22Rv1 (cell line): ENCODE measurements at regions not wholly inside any gene's neighbourhood (a gene's known extent, or its start where the extent isn't known, plus 50 kb on each side); places are given as distances from the start of the nearest gene placed in this dataset.

ENCODE experiments used
- ZFX ChIP-seq: fragments of 450-650 bp; IDR thresholded peaks from 2 replicates; pipeline ENCODE4 v1.6.1; 2017; ENCODE audit warnings: antibody characterized with exemption, borderline replicate concordance
- TF ChIP-seq, protein P1 (sequence below): fragments of 450-650 bp; IDR thresholded peaks from 2 replicates; pipeline ENCODE4 v1.5.1; 2017; ENCODE audit warnings: mild to moderate bottlenecking

GRCh38 chr1:239575113-239575512, 188.7 kb downstream of the CHRM3 start:
- TF ChIP-seq, protein P1, sequence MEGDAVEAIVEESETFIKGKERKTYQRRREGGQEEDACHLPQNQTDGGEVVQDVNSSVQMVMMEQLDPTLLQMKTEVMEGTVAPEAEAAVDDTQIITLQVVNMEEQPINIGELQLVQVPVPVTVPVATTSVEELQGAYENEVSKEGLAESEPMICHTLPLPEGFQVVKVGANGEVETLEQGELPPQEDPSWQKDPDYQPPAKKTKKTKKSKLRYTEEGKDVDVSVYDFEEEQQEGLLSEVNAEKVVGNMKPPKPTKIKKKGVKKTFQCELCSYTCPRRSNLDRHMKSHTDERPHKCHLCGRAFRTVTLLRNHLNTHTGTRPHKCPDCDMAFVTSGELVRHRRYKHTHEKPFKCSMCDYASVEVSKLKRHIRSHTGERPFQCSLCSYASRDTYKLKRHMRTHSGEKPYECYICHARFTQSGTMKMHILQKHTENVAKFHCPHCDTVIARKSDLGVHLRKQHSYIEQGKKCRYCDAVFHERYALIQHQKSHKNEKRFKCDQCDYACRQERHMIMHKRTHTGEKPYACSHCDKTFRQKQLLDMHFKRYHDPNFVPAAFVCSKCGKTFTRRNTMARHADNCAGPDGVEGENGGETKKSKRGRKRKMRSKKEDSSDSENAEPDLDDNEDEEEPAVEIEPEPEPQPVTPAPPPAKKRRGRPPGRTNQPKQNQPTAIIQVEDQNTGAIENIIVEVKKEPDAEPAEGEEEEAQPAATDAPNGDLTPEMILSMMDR: no peak
- no peak for TF ChIP-seq ZFX
